GM12872 (cell line): ENCODE measurements at regions not wholly inside any gene's neighbourhood (a gene's known extent, or its start where the extent isn't known, plus 50 kb on each side); places are given as distances from the start of the nearest gene placed in this dataset.

Experiments
- CTCF ChIP-seq: IDR thresholded peaks from 3 replicates; pipeline ENCODE4 v1.5.1; 2011; ENCODE audit warnings: low read depth, mild to moderate bottlenecking, low read length, moderate library complexity; ENCODE audit not compliant: insufficient read depth

- no peak for TF ChIP-seq CTCF
Measured at GRCh38 chr20:39946053-39946810, 742.8 kb downstream of the MAFB start.

GRCh38 chr20:39944861-39945260 lies 744.2 kb downstream of the MAFB start:
- TF ChIP-seq CTCF = no peak

GRCh38 chr20:39943336-39943735 lies 745.7 kb downstream of the MAFB start:
- TF ChIP-seq CTCF = no peak

- TF ChIP-seq CTCF = no peak
Measured at GRCh38 chr20:39941245-39941644, 747.8 kb downstream of the MAFB start.

- no peak for TF ChIP-seq CTCF
Measured at GRCh38 chr20:39939241-39939865, 749.7 kb downstream of the MAFB start.

GRCh38 chr20:39936401-39936800 lies 752.6 kb downstream of the MAFB start:
- no peak for TF ChIP-seq CTCF

- no peak for TF ChIP-seq CTCF
Measured at GRCh38 chr20:39935901-39936300, 753.1 kb downstream of the MAFB start.
